Nephron (organoid): ENCODE measurements at regions not wholly inside any gene's neighbourhood (a gene's known extent, or its start where the extent isn't known, plus 50 kb on each side); places are given as distances from the start of the nearest gene placed in this dataset.

Experiments used
- H3K27ac Mint-ChIP-seq, 3 experiments: 2 replicates each; pipeline ENCODE4 v1.8.0; 2020; ENCODE audit warnings: mixed read lengths in 3 of 3, mild to moderate bottlenecking in 2 of 3, moderate library complexity in 1 of 3
- H3K27me3 Mint-ChIP-seq: 2 replicates; pipeline ENCODE4 v1.8.0; 2021; ENCODE audit warnings: low read depth, mild to moderate bottlenecking, moderate library complexity, mixed read lengths
- H3K36me3 Mint-ChIP-seq: 2 replicates; pipeline ENCODE4 v1.8.0; 2020; ENCODE audit warnings: low read depth, mixed read lengths
- H3K4me1 Mint-ChIP-seq: 2 replicates; pipeline ENCODE4 v1.8.0; 2020; ENCODE audit warnings: mixed read lengths
- H3K4me3 Mint-ChIP-seq, 3 experiments: 2 replicates each; pipeline ENCODE4 v1.8.0; 2020; ENCODE audit warnings: mild to moderate bottlenecking in 3 of 3, mixed read lengths in 3 of 3, moderate library complexity in 2 of 3
- H3K9me3 Mint-ChIP-seq: 2 replicates; pipeline ENCODE4 v1.8.0; 2020; ENCODE audit warnings: mixed read lengths
- TF ChIP-seq, protein P1 (sequence below), 3 experiments: fragments of 200-600 bp; sonication (generic); IDR thresholded peaks; one replicate each; pipeline ENCODE4 v1.5.0; 2021; ENCODE audit warnings: antibody characterized with exemption in 3 of 3; ENCODE audit not compliant: unreplicated experiment in 3 of 3

DNA sequence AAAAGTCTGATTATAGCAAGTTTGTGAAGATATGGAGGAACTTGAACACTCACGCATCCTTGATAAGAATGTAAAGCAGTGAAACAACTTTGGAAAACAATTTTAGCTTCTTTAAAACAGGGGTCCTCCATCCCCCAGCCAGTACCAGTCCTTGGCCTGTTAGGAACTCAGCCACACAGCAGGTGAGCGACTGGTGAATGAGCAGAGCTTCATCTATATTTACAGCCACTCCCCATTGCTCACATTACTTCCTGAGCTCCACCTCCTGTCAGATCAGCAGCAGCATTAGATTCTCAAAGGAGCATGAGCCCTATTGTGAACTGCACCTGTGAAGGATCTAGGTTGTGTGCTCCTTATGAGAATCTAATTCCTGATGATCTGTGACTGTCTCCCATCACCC lies 530.3 kb upstream of the PRKX start:
- TF ChIP-seq, protein P1, sequence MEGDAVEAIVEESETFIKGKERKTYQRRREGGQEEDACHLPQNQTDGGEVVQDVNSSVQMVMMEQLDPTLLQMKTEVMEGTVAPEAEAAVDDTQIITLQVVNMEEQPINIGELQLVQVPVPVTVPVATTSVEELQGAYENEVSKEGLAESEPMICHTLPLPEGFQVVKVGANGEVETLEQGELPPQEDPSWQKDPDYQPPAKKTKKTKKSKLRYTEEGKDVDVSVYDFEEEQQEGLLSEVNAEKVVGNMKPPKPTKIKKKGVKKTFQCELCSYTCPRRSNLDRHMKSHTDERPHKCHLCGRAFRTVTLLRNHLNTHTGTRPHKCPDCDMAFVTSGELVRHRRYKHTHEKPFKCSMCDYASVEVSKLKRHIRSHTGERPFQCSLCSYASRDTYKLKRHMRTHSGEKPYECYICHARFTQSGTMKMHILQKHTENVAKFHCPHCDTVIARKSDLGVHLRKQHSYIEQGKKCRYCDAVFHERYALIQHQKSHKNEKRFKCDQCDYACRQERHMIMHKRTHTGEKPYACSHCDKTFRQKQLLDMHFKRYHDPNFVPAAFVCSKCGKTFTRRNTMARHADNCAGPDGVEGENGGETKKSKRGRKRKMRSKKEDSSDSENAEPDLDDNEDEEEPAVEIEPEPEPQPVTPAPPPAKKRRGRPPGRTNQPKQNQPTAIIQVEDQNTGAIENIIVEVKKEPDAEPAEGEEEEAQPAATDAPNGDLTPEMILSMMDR (IDR thresholded peaks at IDR 0.05; ENCODE audit: unreplicated experiment in 3 of 3): no peak
- Mint-ChIP-seq H3K9me3 (peaks cover 4% of the 10 kb centered on the region), H3K4me3 (no peak overlapping the region), H3K4me1 (no peaks in the 10 kb centered on the region), H3K27me3 (no peaks in the 10 kb centered on the region), H3K27ac (no peak overlapping the region), H3K36me3 (no peaks in the 10 kb centered on the region)

DNA sequence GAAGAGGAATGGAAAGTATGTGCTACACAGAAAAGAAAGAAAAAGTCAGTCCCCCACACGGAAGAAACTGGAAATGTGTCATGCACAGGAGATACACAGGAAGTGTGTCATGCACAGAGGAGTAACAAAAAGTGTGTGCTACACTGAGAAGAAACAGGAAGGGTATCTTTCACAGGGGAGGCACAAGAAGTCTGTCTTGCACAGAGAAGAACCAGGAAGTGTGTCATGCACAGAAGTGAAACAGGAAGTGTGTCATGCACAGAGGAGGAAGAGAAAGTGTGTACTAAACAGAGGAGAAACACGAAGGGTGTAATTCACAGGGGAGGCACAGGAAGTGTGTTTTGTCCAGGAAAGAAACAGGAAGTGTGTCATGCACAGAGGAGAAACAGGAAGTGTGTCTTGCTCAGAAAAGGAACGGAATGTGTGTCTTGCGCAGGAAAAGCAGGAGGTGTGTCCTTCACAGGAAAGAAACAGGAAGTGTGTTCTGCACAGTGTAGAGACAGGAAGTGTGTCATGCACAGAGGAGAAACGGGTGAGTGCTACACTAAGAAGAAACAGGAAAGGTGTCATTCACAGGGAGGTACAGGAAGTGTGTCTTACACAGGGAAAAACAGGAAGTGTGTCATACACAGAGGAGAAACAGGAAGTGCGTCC lies 527.2 kb upstream of the PRKX start:
- H3K27me3 Mint-ChIP-seq: no peaks in the 10 kb centered on the region
- no peaks in the 10 kb centered on the region for H3K4me1 Mint-ChIP-seq
- H3K9me3 Mint-ChIP-seq: peaks cover 4% of the 10 kb centered on the region
- H3K27ac Mint-ChIP-seq: no peak overlapping the region
- H3K4me3 Mint-ChIP-seq: no peak overlapping the region
- TF ChIP-seq, protein P1 (IDR thresholded peaks at IDR 0.05; ENCODE audit: unreplicated experiment in 3 of 3): no peak
- H3K36me3 Mint-ChIP-seq: no peaks in the 10 kb centered on the region

DNA sequence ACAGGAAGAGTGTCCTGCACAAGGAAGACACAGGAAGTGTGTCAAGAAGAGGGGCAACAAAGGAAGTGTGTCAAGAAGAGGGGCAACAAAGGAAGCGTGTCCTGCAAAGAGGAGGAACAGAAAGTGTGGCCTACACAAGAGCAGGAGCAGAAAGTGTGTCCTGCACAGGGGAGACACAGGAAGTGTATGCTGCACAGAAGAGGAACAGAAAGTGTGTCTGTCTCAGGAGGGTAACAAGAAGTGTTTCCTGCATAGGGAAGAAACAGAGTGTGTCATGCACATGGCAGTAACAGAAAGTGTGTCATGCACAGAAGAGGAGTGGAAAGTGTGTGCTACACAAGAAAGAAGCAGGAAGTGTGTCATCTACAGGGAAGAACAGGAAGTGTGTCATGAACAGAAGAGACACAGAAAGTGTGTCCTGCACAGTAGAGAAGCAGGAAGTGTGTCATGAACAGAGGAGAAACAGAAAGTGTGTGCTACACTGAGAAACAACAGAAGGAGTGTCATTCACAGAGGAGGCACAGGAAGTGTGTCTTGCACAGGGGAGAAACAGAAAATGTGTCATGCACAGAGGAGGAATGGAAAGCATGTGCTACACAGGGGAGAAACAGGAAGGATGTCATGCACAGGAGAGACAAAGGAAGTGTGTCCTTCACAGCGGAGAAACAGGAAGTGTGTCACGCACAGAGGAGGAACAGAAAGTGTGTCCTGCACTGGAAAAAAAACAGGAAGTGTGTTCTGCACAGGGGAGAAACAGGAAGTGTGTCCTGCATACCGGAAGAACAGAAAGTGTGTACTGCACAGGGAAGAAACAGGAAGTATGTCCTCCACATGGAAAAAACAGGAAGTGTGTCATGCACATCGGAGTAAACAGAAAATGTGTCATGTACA lies 526.4 kb upstream of the PRKX start:
- no peak overlapping the region for H3K27ac Mint-ChIP-seq
- H3K27me3 Mint-ChIP-seq: no peaks in the 10 kb centered on the region
- H3K4me1 Mint-ChIP-seq: no peaks in the 10 kb centered on the region
- TF ChIP-seq, protein P1 (IDR thresholded peaks at IDR 0.05; ENCODE audit: unreplicated experiment in 3 of 3): no peak
- no peaks in the 10 kb centered on the region for H3K36me3 Mint-ChIP-seq
- no peak overlapping the region for H3K4me3 Mint-ChIP-seq
- peaks cover 4% of the 10 kb centered on the region for H3K9me3 Mint-ChIP-seq

DNA sequence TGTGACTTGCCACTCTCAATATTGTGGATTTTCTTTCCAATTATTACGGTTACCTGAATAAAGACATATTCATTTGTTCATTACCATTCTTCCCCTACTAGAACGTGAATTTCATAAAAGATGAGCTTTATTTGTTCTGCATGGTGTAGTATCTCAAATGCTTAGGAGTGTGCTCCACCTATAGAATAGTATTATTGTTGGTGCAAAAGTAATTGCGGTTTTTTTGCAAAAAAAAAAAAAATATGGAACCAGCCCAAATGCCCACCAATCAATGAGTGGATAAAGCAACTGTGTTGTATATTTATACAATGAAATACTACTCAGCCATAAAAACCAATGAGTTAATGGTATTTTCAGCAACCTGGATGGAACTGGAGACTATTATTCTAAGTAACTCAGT lies 525.5 kb upstream of the PRKX start:
- Mint-ChIP-seq H3K27me3 (no peaks in the 10 kb centered on the region), H3K4me3 (no peak overlapping the region), H3K9me3 (peaks cover 8% of the 10 kb centered on the region), H3K4me1 (peaks cover 5% of the 10 kb centered on the region), H3K27ac (no peak overlapping the region), H3K36me3 (no peaks in the 10 kb centered on the region)
- TF ChIP-seq, protein P1 (IDR thresholded peaks at IDR 0.05; ENCODE audit: unreplicated experiment in 3 of 3): no peak

DNA sequence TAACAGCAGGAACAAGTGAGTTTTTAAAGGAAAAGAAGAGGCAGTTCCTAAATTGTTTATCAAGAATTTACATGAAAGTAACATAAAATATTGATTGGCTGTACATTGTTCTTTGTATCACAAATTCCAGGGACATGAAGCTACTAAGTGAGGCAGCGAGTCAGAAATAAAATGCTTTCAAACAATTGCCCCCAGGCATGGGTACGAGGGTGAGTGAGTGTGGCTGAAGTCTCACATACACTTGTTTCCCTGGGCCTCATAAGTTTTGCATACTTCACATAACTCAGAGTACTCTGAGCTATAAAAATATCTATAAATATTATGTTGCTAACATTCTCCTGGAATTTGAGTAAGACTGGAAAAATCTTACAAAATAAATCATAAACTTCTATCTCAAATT lies 511.6 kb upstream of the PRKX start:
- H3K27ac Mint-ChIP-seq: peak overlapping the region in 1 of 3 experiments; percentile 57
- TF ChIP-seq, protein P1 (IDR thresholded peaks at IDR 0.05; ENCODE audit: unreplicated experiment in 3 of 3): no peak
- H3K36me3 Mint-ChIP-seq: no peaks in the 10 kb centered on the region
- H3K27me3 Mint-ChIP-seq: no peaks in the 10 kb centered on the region
- no peaks in the 10 kb centered on the region for H3K9me3 Mint-ChIP-seq
- peaks cover 16% of the 10 kb centered on the region for H3K4me1 Mint-ChIP-seq
- no peak overlapping the region for H3K4me3 Mint-ChIP-seq
